Lower lobe of right lung (tissue), 2 donors: ENCODE measurements at regions not wholly inside any gene's neighbourhood (a gene's known extent, or its start where the extent isn't known, plus 50 kb on each side); places are given as distances from the start of the nearest gene placed in this dataset.
A peak's percentile ranks its signal among the peaks of the same experiment; 100 is the strongest.

Experiments used
- ATAC-seq, 2 donors: fragments of 200-7000 bp; cut with Tn5 transposase; one replicate each; pipeline ENCODE4 v1.9.1; 2020 to 2022; ENCODE audit warnings: mild to moderate bottlenecking in 2 of 2, moderate library complexity in 2 of 2
- DNase-seq: peaks from one replicate; pipeline ENCODE4 v3.0.0-alpha.2; 2020
- H3K27ac ChIP-seq: fragments of 200-600 bp; one replicate; pipeline ENCODE4 v1.8.0; 2022
- H3K27me3 ChIP-seq: fragments of 200-600 bp; one replicate; pipeline ENCODE4 v1.8.0; 2022; ENCODE audit warnings: low read depth
- H3K36me3 ChIP-seq: fragments of 200-600 bp; one replicate; pipeline ENCODE4 v1.8.0; 2022; ENCODE audit warnings: mild to moderate bottlenecking
- H3K4me1 ChIP-seq: fragments of 200-600 bp; one replicate; pipeline ENCODE4 v1.8.0; 2022
- H3K4me3 ChIP-seq: fragments of 200-600 bp; one replicate; pipeline ENCODE4 v1.8.0; 2022; ENCODE audit warnings: mild to moderate bottlenecking
- H3K9me3 ChIP-seq: fragments of 200-600 bp; one replicate; pipeline ENCODE4 v1.8.0; 2022
- CTCF ChIP-seq: fragments of 200-600 bp; IDR thresholded peaks from one replicate; pipeline ENCODE4 v1.8.0; 2022; ENCODE audit warnings: antibody characterized with exemption, mild to moderate bottlenecking
- intact Hi-C: fragments of 100-400 bp; cut with DNase I; formaldehyde crosslinking; loops from one replicate; pipeline ENCODE4 v1.11.0; 2022
- donor health status: DM: no; HTN: yes; CAD: no; lungs with severe emphysema.

GRCh38 chr7:70925411-70926115 lies 206.4 kb upstream of the GALNT17 start:
- Histone ChIP-seq H3K4me1 (no peaks in the 10 kb centered on the region), H3K36me3 (no peaks in the 10 kb centered on the region), H3K9me3 (no peaks in the 10 kb centered on the region), H3K27ac (no peak overlapping the region), H3K27me3 (no peaks in the 10 kb centered on the region), H3K4me3 (no peak overlapping the region)
- no peak for DNase-seq
- ATAC-seq, result no peak
- TF ChIP-seq CTCF, result no peak
- intact Hi-C loops, result no loop called here

- ATAC-seq, result no peak
- no peaks in the 10 kb centered on the region for H3K36me3 ChIP-seq
- no peaks in the 10 kb centered on the region for H3K27me3 ChIP-seq
- TF ChIP-seq CTCF, result no peak
- DNase-seq, result no peak
- intact Hi-C loops, result no loop called here
- no peaks in the 10 kb centered on the region for H3K9me3 ChIP-seq
- H3K27ac ChIP-seq, result no peak overlapping the region
- H3K4me3 ChIP-seq, result no peak overlapping the region
- H3K4me1 ChIP-seq, result no peaks in the 10 kb centered on the region
These were observed 205.3 kb upstream of the GALNT17 start for GRCh38 chr7:70926666-70927065.

- H3K4me3 ChIP-seq, result no peak overlapping the region
- H3K4me1 ChIP-seq, result no peaks in the 10 kb centered on the region
- no peak for TF ChIP-seq CTCF
- intact Hi-C loops, result no loop called here
- H3K36me3 ChIP-seq, result no peaks in the 10 kb centered on the region
- H3K27ac ChIP-seq, result no peak overlapping the region
- no peaks in the 10 kb centered on the region for H3K9me3 ChIP-seq
- ATAC-seq (peak in 1 of 2 donors; percentile 11), DNase-seq (no peak)
- H3K27me3 ChIP-seq, result no peaks in the 10 kb centered on the region
These were observed 196.6 kb upstream of the GALNT17 start for GRCh38 chr7:70935311-70935710.

- TF ChIP-seq CTCF, result no peak
- Histone ChIP-seq H3K4me3 (no peak overlapping the region), H3K9me3 (no peaks in the 10 kb centered on the region), H3K27me3 (no peaks in the 10 kb centered on the region), H3K36me3 (no peaks in the 10 kb centered on the region), H3K27ac (no peak overlapping the region), H3K4me1 (no peaks in the 10 kb centered on the region)
- DNase-seq, result no peak
- ATAC-seq, result no peak
- intact Hi-C loops, result no loop called here
These were observed 196.1 kb upstream of the GALNT17 start for GRCh38 chr7:70935854-70936253.

- intact Hi-C loops, result no loop called here
- Histone ChIP-seq H3K27me3 (no peaks in the 10 kb centered on the region), H3K4me3 (no peak overlapping the region), H3K36me3 (no peaks in the 10 kb centered on the region), H3K9me3 (no peaks in the 10 kb centered on the region), H3K27ac (no peak overlapping the region), H3K4me1 (no peaks in the 10 kb centered on the region)
- ATAC-seq (no peak), DNase-seq (no peak)
- TF ChIP-seq CTCF, result no peak
These were observed 194.5 kb upstream of the GALNT17 start for GRCh38 chr7:70937424-70937823.

- no peaks in the 10 kb centered on the region for H3K4me1 ChIP-seq
- no peak for DNase-seq
- no peak for TF ChIP-seq CTCF
- no peak overlapping the region for H3K4me3 ChIP-seq
- H3K9me3 ChIP-seq, result no peaks in the 10 kb centered on the region
- H3K36me3 ChIP-seq, result no peaks in the 10 kb centered on the region
- no peaks in the 10 kb centered on the region for H3K27me3 ChIP-seq
- ATAC-seq, result no peak
- no peak overlapping the region for H3K27ac ChIP-seq
- intact Hi-C loops, result no loop called here
These were observed 191.3 kb upstream of the GALNT17 start for GRCh38 chr7:70940597-70940996.
